ENCODE measurements at regions not wholly inside any gene's neighbourhood (a gene's known extent, or its start where the extent isn't known, plus 50 kb on each side); places are given as distances from the start of the nearest gene placed in this dataset.
A peak's percentile ranks its signal among the peaks of the same experiment; 100 is the strongest.
"Not testable (repeated sequence)": the region's sequence is repeated elsewhere in the genome, so short reads cannot be mapped to it uniquely, and the experiment has no call there.

- no peak for TF ChIP-seq CTCF (IDR thresholded peaks at IDR 0.05; ENCODE audit: unreplicated experiment)
- Mint-ChIP-seq H3K4me1 (ENCODE audit: low read depth, unreplicated experiment) (no peaks in the 10 kb centered on the region), H3K36me3 (ENCODE audit: insufficient read depth, unreplicated experiment) (no peaks in the 10 kb centered on the region), H3K27me3 (ENCODE audit: unreplicated experiment) (no peaks in the 10 kb centered on the region), H3K4me3 (ENCODE audit: low read depth, unreplicated experiment) (no peak overlapping the region), H3K27ac (ENCODE audit: unreplicated experiment) (no peak overlapping the region), H3K9me3 (ENCODE audit: low read depth, unreplicated experiment) (peaks cover 4% of the 10 kb centered on the region)
- no TSS peak for BruUV-seq (replicated peaks)
- intact Hi-C loops (cut with micrococcal nuclease; ENCODE audit: unreplicated experiment) = no loop called here
- DNase-seq = no peak
- CTCF ChIA-PET = no interaction called here
Observed at GRCh38 chr5:120124961-120125360, 339.1 kb upstream of the PRR16 start.

- peak; percentile 10 for DNase-seq
- BruUV-seq (replicated peaks); CTCF ChIA-PET; H3K27me3 Mint-ChIP-seq (ENCODE audit: unreplicated experiment); H3K9me3 Mint-ChIP-seq (ENCODE audit: low read depth, unreplicated experiment); H3K27ac Mint-ChIP-seq (ENCODE audit: unreplicated experiment); H3K36me3 Mint-ChIP-seq (ENCODE audit: insufficient read depth, unreplicated experiment); H3K4me1 Mint-ChIP-seq (ENCODE audit: low read depth, unreplicated experiment); intact Hi-C loops (cut with micrococcal nuclease; ENCODE audit: unreplicated experiment); H3K4me3 Mint-ChIP-seq (ENCODE audit: low read depth, unreplicated experiment): not testable (repeated sequence)
Observed at GRCh38 chr5:120132347-120132746, 331.8 kb upstream of the PRR16 start.

- Mint-ChIP-seq H3K36me3 (ENCODE audit: insufficient read depth, unreplicated experiment) (no peaks in the 10 kb centered on the region), H3K4me1 (ENCODE audit: low read depth, unreplicated experiment) (peaks cover 22% of the 10 kb centered on the region), H3K9me3 (ENCODE audit: low read depth, unreplicated experiment) (peaks cover 4% of the 10 kb centered on the region), H3K27ac (ENCODE audit: unreplicated experiment) (no peak overlapping the region), H3K27me3 (ENCODE audit: unreplicated experiment) (no peaks in the 10 kb centered on the region), H3K4me3 (ENCODE audit: low read depth, unreplicated experiment) (no peak overlapping the region)
- intact Hi-C loops (cut with micrococcal nuclease; ENCODE audit: unreplicated experiment) = no loop called here
- BruUV-seq (replicated peaks) = no TSS peak
- no peak for TF ChIP-seq CTCF (IDR thresholded peaks at IDR 0.05; ENCODE audit: unreplicated experiment)
- CTCF ChIA-PET = no interaction called here
- no peak for DNase-seq
Observed at GRCh38 chr5:120134944-120135343, 329.2 kb upstream of the PRR16 start.

- Mint-ChIP-seq H3K4me1 (ENCODE audit: low read depth, unreplicated experiment) (peaks cover 39% of the 10 kb centered on the region), H3K27ac (ENCODE audit: unreplicated experiment) (no peak overlapping the region), H3K4me3 (ENCODE audit: low read depth, unreplicated experiment) (no peak overlapping the region), H3K27me3 (ENCODE audit: unreplicated experiment) (no peaks in the 10 kb centered on the region), H3K9me3 (ENCODE audit: low read depth, unreplicated experiment) (no peaks in the 10 kb centered on the region), H3K36me3 (ENCODE audit: insufficient read depth, unreplicated experiment) (no peaks in the 10 kb centered on the region)
- TF ChIP-seq CTCF (IDR thresholded peaks at IDR 0.05; ENCODE audit: unreplicated experiment) = no peak
- no TSS peak for BruUV-seq (replicated peaks)
- DNase-seq = no peak
- CTCF ChIA-PET = no interaction called here
- intact Hi-C loops (cut with micrococcal nuclease; ENCODE audit: unreplicated experiment) = no loop called here
Observed at GRCh38 chr5:120137582-120137981, 326.5 kb upstream of the PRR16 start.

- Mint-ChIP-seq H3K4me1 (ENCODE audit: low read depth, unreplicated experiment) (peaks cover 39% of the 10 kb centered on the region), H3K27me3 (ENCODE audit: unreplicated experiment) (no peaks in the 10 kb centered on the region), H3K36me3 (ENCODE audit: insufficient read depth, unreplicated experiment) (no peaks in the 10 kb centered on the region), H3K9me3 (ENCODE audit: low read depth, unreplicated experiment) (no peaks in the 10 kb centered on the region), H3K4me3 (ENCODE audit: low read depth, unreplicated experiment) (no peak overlapping the region), H3K27ac (ENCODE audit: unreplicated experiment) (peak overlapping the region; percentile 71)
- intact Hi-C loops (cut with micrococcal nuclease; ENCODE audit: unreplicated experiment) = no loop called here
- peak; percentile 46 for DNase-seq
- no peak for TF ChIP-seq CTCF (IDR thresholded peaks at IDR 0.05; ENCODE audit: unreplicated experiment)
- CTCF ChIA-PET = interaction anchor here (0.6 kb wide), 3 partner anchors 84 to 1112 kb away, joined by 3 to 4 read pairs (median 3); no protein-coding TSS in a partner anchor
- no TSS peak for BruUV-seq (replicated peaks)
Observed at GRCh38 chr5:120139039-120139438, 325.1 kb upstream of the PRR16 start.
